ENCODE measurements at regions not wholly inside any gene's neighbourhood (a gene's known extent, or its start where the extent isn't known, plus 50 kb on each side); places are given as distances from the start of the nearest gene placed in this dataset.

- TF ChIP-seq, protein P1, sequence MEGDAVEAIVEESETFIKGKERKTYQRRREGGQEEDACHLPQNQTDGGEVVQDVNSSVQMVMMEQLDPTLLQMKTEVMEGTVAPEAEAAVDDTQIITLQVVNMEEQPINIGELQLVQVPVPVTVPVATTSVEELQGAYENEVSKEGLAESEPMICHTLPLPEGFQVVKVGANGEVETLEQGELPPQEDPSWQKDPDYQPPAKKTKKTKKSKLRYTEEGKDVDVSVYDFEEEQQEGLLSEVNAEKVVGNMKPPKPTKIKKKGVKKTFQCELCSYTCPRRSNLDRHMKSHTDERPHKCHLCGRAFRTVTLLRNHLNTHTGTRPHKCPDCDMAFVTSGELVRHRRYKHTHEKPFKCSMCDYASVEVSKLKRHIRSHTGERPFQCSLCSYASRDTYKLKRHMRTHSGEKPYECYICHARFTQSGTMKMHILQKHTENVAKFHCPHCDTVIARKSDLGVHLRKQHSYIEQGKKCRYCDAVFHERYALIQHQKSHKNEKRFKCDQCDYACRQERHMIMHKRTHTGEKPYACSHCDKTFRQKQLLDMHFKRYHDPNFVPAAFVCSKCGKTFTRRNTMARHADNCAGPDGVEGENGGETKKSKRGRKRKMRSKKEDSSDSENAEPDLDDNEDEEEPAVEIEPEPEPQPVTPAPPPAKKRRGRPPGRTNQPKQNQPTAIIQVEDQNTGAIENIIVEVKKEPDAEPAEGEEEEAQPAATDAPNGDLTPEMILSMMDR (conservative IDR thresholded peaks at IDR 0.05), result no peak
- H3K27me3 Mint-ChIP-seq (ENCODE audit: low read depth), result no peaks in the 10 kb centered on the region
- no peaks in the 10 kb centered on the region for H3K4me1 Mint-ChIP-seq
- no peak overlapping the region for H3K27ac Mint-ChIP-seq (ENCODE audit: unreplicated experiment)
- H3K36me3 Mint-ChIP-seq (ENCODE audit: low read depth), result peaks cover 2% of the 10 kb centered on the region
- no peak for DNase-seq (ENCODE audit: low read depth, low spot score)
- no peak overlapping the region for H3K4me3 Mint-ChIP-seq
- peaks cover 15% of the 10 kb centered on the region for H3K9me3 Mint-ChIP-seq
Observed at GRCh38 chr3:78268087-78268486, 1228.2 kb downstream of the ROBO2 start.

DNA sequence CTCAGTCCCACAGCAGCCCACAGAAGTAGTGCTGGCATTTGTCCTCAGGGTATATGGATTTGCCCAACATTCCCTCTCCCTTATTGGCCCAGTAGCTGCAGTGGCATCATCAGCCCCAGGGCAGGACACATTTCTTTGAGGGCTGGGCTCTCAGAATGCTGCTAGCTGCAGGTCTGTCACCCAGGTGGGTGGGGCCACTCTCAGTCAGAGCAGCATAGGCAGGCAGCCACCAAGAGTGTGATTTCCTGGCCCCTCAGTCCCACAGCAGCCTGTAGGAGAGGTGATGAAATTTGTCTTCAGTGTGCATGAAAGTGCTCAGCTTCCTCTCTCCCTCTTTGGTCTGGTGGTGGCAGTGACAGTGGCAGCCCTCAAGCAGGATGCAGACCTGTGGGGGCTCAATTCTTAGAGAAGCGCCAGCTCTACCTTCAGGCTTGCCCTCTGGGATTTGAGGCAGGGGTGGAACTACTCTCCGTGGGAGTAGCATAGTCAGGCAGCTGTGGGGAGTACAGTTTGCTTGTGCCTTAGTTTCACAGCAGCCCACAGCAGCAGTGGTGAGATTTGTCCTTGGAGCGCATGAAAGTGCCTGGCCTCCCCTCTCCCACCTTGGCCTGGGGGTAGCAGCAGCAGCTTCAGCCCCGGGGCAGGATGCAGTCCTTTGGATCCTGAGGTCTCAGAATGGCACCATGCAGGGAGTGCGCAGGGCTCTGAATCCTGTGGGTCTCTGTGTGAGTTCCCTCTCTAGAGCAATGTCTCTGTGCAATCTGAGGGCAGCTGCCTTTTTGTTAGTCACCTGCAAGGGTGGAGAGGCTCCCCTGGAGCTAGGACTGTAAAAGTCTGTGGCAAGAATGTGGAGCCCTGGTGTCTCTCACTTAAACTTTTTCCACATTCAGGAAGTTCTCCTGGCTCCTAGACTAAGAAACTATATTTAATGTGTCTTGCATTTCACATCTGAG, 1229.1 kb downstream of the ROBO2 start:
- TF ChIP-seq, protein P1 (conservative IDR thresholded peaks at IDR 0.05), result no peak
- no peaks in the 10 kb centered on the region for H3K4me1 Mint-ChIP-seq
- no peak overlapping the region for H3K27ac Mint-ChIP-seq (ENCODE audit: unreplicated experiment)
- peaks cover 2% of the 10 kb centered on the region for H3K36me3 Mint-ChIP-seq (ENCODE audit: low read depth)
- H3K4me3 Mint-ChIP-seq, result no peak overlapping the region
- H3K9me3 Mint-ChIP-seq, result peaks cover 15% of the 10 kb centered on the region
- no peak for DNase-seq (ENCODE audit: low read depth, low spot score)
- H3K27me3 Mint-ChIP-seq (ENCODE audit: low read depth), result no peaks in the 10 kb centered on the region

GRCh38 chr3:78273326-78273725, 1233.4 kb downstream of the ROBO2 start:
- TF ChIP-seq, protein P1 (conservative IDR thresholded peaks at IDR 0.05), result no peak
- H3K4me1 Mint-ChIP-seq, result no peaks in the 10 kb centered on the region
- no peak overlapping the region for H3K4me3 Mint-ChIP-seq
- no peaks in the 10 kb centered on the region for H3K36me3 Mint-ChIP-seq (ENCODE audit: low read depth)
- no peaks in the 10 kb centered on the region for H3K9me3 Mint-ChIP-seq
- DNase-seq (ENCODE audit: low read depth, low spot score), result no peak
- no peaks in the 10 kb centered on the region for H3K27me3 Mint-ChIP-seq (ENCODE audit: low read depth)
- H3K27ac Mint-ChIP-seq (ENCODE audit: unreplicated experiment), result no peak overlapping the region

DNA sequence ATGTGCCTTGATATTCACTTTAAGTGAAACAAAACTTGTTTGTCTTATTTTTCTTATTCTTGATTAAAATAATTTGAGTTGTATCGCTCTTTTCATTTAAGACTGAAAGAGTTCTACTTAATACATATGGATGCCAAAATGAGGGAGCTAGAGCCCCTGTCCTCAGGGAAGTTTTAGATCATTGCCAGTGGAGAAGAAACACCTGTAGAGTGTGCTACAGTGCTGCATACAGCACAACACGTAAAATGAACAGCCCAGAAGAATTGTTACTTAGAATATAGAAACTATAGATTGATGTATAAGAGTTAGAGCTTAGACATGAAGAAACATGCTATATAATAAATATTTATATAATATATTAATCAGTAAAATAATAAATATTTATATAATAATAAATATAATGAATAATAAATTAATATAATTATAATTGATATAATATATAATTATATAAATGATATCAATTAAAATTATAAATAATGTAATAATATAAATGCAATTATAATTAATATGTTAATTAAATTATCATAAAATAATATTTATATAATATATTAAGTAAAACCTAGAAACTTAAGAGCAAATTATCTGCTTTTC, 1234.7 kb downstream of the ROBO2 start:
- Mint-ChIP-seq H3K9me3 (no peaks in the 10 kb centered on the region), H3K27me3 (ENCODE audit: low read depth) (no peaks in the 10 kb centered on the region)

GRCh38 chr3:78275420-78275852, 1235.5 kb downstream of the ROBO2 start:
- no peaks in the 10 kb centered on the region for H3K4me1 Mint-ChIP-seq
- no peak overlapping the region for H3K27ac Mint-ChIP-seq (ENCODE audit: unreplicated experiment)
- TF ChIP-seq, protein P1 (conservative IDR thresholded peaks at IDR 0.05), result no peak
- no peaks in the 10 kb centered on the region for H3K27me3 Mint-ChIP-seq (ENCODE audit: low read depth)
- no peak for DNase-seq (ENCODE audit: low read depth, low spot score)
- no peak overlapping the region for H3K4me3 Mint-ChIP-seq
- H3K9me3 Mint-ChIP-seq, result no peaks in the 10 kb centered on the region
- no peaks in the 10 kb centered on the region for H3K36me3 Mint-ChIP-seq (ENCODE audit: low read depth)

More for the DNA sequence above, 1234.7 kb downstream of the ROBO2 start:
- Mint-ChIP-seq H3K36me3 (ENCODE audit: low read depth) (no peaks in the 10 kb centered on the region), H3K27ac (ENCODE audit: unreplicated experiment) (no peak overlapping the region), H3K4me1 (no peaks in the 10 kb centered on the region), H3K4me3 (no peak overlapping the region)
- no peak for DNase-seq (ENCODE audit: low read depth, low spot score)
- TF ChIP-seq, protein P1 (conservative IDR thresholded peaks at IDR 0.05), result no peak

Data from neural crest cell (in vitro differentiated cells).